ENCODE measurements at regions not wholly inside any gene's neighbourhood (a gene's known extent, or its start where the extent isn't known, plus 50 kb on each side); places are given as distances from the start of the nearest gene placed in this dataset.

GRCh38 chr2:177318613-177319012, 54.1 kb upstream of the NFE2L2 start:
- H3K27ac ChIP-seq, result no peak overlapping the region
- no peak for DNase-seq (ENCODE audit: low spot score)
- TF ChIP-seq CTCF (IDR thresholded peaks at IDR 0.05), result no peak
- H3K9me3 ChIP-seq, result no peaks in the 10 kb centered on the region
- H3K4me3 ChIP-seq, result no peak overlapping the region
- no peaks in the 10 kb centered on the region for H3K36me3 ChIP-seq
- no peaks in the 10 kb centered on the region for H3K27me3 ChIP-seq (replicated peaks; ENCODE audit: insufficient read depth)
- no peak for ATAC-seq (ENCODE audit: insufficient number of reproducible peaks, low FRiP score, low read depth)
- H3K4me1 ChIP-seq (ENCODE audit: control insufficient read depth in 1 of 2, low read depth in 2 of 2), result peaks cover 12 to 13% of the 10 kb centered on the region in 2 donors

GRCh38 chr2:177320596-177320995, 56.1 kb upstream of the NFE2L2 start:
- ATAC-seq (ENCODE audit: insufficient number of reproducible peaks, low FRiP score, low read depth) (no peak), DNase-seq (ENCODE audit: low spot score) (no peak)
- no peaks in the 10 kb centered on the region for H3K36me3 ChIP-seq
- H3K4me1 ChIP-seq (ENCODE audit: control insufficient read depth in 1 of 2, low read depth in 2 of 2), result no peaks in the 10 kb centered on the region
- no peaks in the 10 kb centered on the region for H3K27me3 ChIP-seq (replicated peaks; ENCODE audit: insufficient read depth)
- H3K4me3 ChIP-seq, result no peak overlapping the region
- no peaks in the 10 kb centered on the region for H3K9me3 ChIP-seq
- TF ChIP-seq CTCF (IDR thresholded peaks at IDR 0.05), result no peak
- H3K27ac ChIP-seq, result peak overlapping the region in 1 of 2 donors; percentile 19

DNA sequence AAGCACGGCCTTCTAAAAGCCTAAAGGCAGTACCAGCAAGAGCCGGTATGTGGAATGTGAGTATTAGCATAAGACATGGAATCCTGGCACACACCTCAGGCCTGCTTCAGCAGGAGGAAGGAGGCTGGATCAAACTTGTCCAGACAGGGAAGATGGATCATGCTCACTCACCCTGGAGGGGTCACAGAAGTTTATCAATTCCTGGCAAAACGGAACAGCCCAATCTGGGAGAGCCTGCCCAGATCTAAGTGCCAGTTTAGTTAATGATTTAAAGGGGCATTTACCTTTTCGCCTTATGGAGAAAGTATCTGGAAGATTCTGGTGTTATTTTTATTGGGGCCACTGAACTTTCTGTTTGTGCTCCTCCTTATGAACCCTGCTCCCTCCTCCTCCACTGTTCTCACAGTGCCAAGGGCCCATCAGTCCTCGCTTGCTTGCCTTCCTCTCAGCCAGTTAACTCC, 58.3 kb upstream of the NFE2L2 start:
- ATAC-seq (ENCODE audit: insufficient number of reproducible peaks, low FRiP score, low read depth) (no peak), DNase-seq (ENCODE audit: low spot score) (no peak)
- no peaks in the 10 kb centered on the region for H3K4me1 ChIP-seq (ENCODE audit: control insufficient read depth in 1 of 2, low read depth in 2 of 2)
- no peak for TF ChIP-seq CTCF (IDR thresholded peaks at IDR 0.05)
- no peaks in the 10 kb centered on the region for H3K36me3 ChIP-seq
- H3K9me3 ChIP-seq, result no peaks in the 10 kb centered on the region
- no peaks in the 10 kb centered on the region for H3K27me3 ChIP-seq (replicated peaks; ENCODE audit: insufficient read depth)
- H3K4me3 ChIP-seq, result no peak overlapping the region
- no peak overlapping the region for H3K27ac ChIP-seq

GRCh38 chr2:177324797-177325196, 60.3 kb upstream of the NFE2L2 start:
- H3K27ac ChIP-seq, result no peak overlapping the region
- no peaks in the 10 kb centered on the region for H3K36me3 ChIP-seq
- ATAC-seq (ENCODE audit: insufficient number of reproducible peaks, low FRiP score, low read depth) (no peak), DNase-seq (ENCODE audit: low spot score) (no peak)
- H3K4me1 ChIP-seq (ENCODE audit: control insufficient read depth in 1 of 2, low read depth in 2 of 2), result no peaks in the 10 kb centered on the region
- TF ChIP-seq CTCF (IDR thresholded peaks at IDR 0.05), result no peak
- no peaks in the 10 kb centered on the region for H3K9me3 ChIP-seq
- H3K27me3 ChIP-seq (replicated peaks; ENCODE audit: insufficient read depth), result no peaks in the 10 kb centered on the region
- no peak overlapping the region for H3K4me3 ChIP-seq

DNA sequence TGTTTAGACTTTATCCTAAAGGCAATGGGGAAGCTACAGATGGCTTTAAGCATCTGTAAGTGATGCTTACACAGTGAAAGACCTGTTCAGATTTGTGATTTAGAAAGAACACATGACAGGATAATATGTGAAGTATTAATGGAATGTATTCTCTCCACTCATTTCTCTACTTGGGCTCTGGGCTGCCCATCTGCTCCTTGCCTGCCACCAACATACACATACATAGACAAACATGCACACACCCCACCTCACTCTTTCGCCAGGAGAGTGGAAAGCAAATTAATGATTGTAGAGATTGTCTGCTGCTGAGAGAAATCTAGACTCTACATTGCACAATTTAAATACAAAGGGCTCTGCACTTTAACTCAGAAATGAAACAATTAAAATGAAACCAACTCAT, 61.0 kb upstream of the NFE2L2 start:
- no peak overlapping the region for H3K27ac ChIP-seq
- H3K4me3 ChIP-seq, result no peak overlapping the region
- H3K9me3 ChIP-seq, result no peaks in the 10 kb centered on the region
- ATAC-seq (ENCODE audit: insufficient number of reproducible peaks, low FRiP score, low read depth), result no peak
- H3K27me3 ChIP-seq (replicated peaks; ENCODE audit: insufficient read depth), result no peaks in the 10 kb centered on the region
- no peak for DNase-seq (ENCODE audit: low spot score)
- H3K4me1 ChIP-seq (ENCODE audit: control insufficient read depth in 1 of 2, low read depth in 2 of 2), result no peaks in the 10 kb centered on the region
- no peaks in the 10 kb centered on the region for H3K36me3 ChIP-seq
- TF ChIP-seq CTCF (IDR thresholded peaks at IDR 0.05), result no peak

Data from thoracic aorta (tissue), 2 donors.